ENCODE measurements at regions not wholly inside any gene's neighbourhood (a gene's known extent, or its start where the extent isn't known, plus 50 kb on each side); places are given as distances from the start of the nearest gene placed in this dataset.
"Not testable (repeated sequence)": the region's sequence is repeated elsewhere in the genome, so short reads cannot be mapped to it uniquely, and the experiment has no call there.

GRCh38 chr1:29591601-29592260 lies 355.4 kb downstream of the PTPRU start:
- Histone ChIP-seq H3K4me3 (ENCODE audit: low read depth, low read length) (no peak overlapping the region), H3K36me3 (ENCODE audit: control insufficient read depth, insufficient read depth, low read length) (no peaks in the 10 kb centered on the region), H3K27ac (ENCODE audit: insufficient read depth, low read length, poor library complexity, severe bottlenecking) (no peak overlapping the region), H3K4me1 (ENCODE audit: control insufficient read depth, insufficient read depth, low read length, poor library complexity, severe bottlenecking) (no peaks in the 10 kb centered on the region), H3K27me3 (ENCODE audit: control insufficient read depth, insufficient read depth, low read length) (no peaks in the 10 kb centered on the region), H3K9me3 (ENCODE audit: control insufficient read depth in 2 of 2, low read length in 2 of 2) (no peaks in the 10 kb centered on the region)
- Mint-ChIP-seq H3K9me3 (peaks cover 0 to 6% (median 0%) of the 10 kb centered on the region in 7 donors), H3K4me3 (no peak overlapping the region), H3K36me3 (no peaks in the 10 kb centered on the region), H3K27ac (no peak overlapping the region), H3K27me3 (peaks cover 5% of the 10 kb centered on the region), H3K4me1 (no peaks in the 10 kb centered on the region)
- DNase-seq = no peak
- no peak for ATAC-seq (ENCODE audit: low read depth in 2 of 2)

- H3K9me3 Mint-ChIP-seq = peaks cover 0 to 6% (median 0%) of the 10 kb centered on the region in 7 donors
- H3K9me3 ChIP-seq (ENCODE audit: control insufficient read depth in 2 of 2, low read length in 2 of 2) = no peaks in the 10 kb centered on the region
These were observed 354.6 kb downstream of the PTPRU start for GRCh38 chr1:29590583-29591565.

DNA sequence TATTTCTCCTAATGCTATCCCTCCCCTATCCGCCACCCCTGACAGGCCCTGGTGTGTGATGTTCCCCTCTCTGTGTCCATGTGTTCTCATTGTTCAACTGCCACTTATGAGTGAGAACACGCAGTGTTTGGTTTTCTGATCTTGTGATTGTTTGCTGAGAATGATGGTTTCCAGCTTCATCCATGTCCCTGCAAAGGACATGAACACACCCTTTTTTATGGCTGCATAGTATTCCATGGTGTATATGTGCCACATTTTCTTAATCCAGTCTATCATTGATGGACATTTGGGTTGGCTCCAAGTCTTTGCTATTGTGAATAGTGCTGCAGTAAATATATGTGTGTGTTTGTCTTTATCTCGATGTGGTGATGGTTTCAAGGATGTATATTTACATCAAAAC lies 353.4 kb downstream of the PTPRU start:
- H3K4me1 Mint-ChIP-seq; ATAC-seq (ENCODE audit: low read depth in 2 of 2); H3K9me3 Mint-ChIP-seq; H3K4me3 ChIP-seq (ENCODE audit: low read depth, low read length); H3K36me3 Mint-ChIP-seq; H3K27ac Mint-ChIP-seq; H3K27me3 ChIP-seq (ENCODE audit: control insufficient read depth, insufficient read depth, low read length); H3K27me3 Mint-ChIP-seq; H3K27ac ChIP-seq (ENCODE audit: insufficient read depth, low read length, poor library complexity, severe bottlenecking); H3K4me3 Mint-ChIP-seq; H3K9me3 ChIP-seq (ENCODE audit: control insufficient read depth in 2 of 2, low read length in 2 of 2); DNase-seq; H3K36me3 ChIP-seq (ENCODE audit: control insufficient read depth, insufficient read depth, low read length); H3K4me1 ChIP-seq (ENCODE audit: control insufficient read depth, insufficient read depth, low read length, poor library complexity, severe bottlenecking): not testable (repeated sequence)

More at GRCh38 chr1:29590583-29591565, 354.6 kb downstream of the PTPRU start:
- no peak overlapping the region for H3K4me3 ChIP-seq (ENCODE audit: low read depth, low read length)
- DNase-seq (no peak), ATAC-seq (ENCODE audit: low read depth in 2 of 2) (no peak)
- no peaks in the 10 kb centered on the region for H3K27me3 ChIP-seq (ENCODE audit: control insufficient read depth, insufficient read depth, low read length)
- H3K4me1 ChIP-seq (ENCODE audit: control insufficient read depth, insufficient read depth, low read length, poor library complexity, severe bottlenecking) = no peaks in the 10 kb centered on the region
- Mint-ChIP-seq H3K4me3 (no peak overlapping the region), H3K27me3 (peaks cover 9% of the 10 kb centered on the region), H3K4me1 (no peaks in the 10 kb centered on the region), H3K36me3 (no peaks in the 10 kb centered on the region), H3K27ac (no peak overlapping the region)
- no peak overlapping the region for H3K27ac ChIP-seq (ENCODE audit: insufficient read depth, low read length, poor library complexity, severe bottlenecking)
- no peaks in the 10 kb centered on the region for H3K36me3 ChIP-seq (ENCODE audit: control insufficient read depth, insufficient read depth, low read length)

- no peak overlapping the region for H3K4me3 Mint-ChIP-seq
- ATAC-seq (ENCODE audit: low read depth in 2 of 2) = no peak
These were observed 350.8 kb downstream of the PTPRU start for GRCh38 chr1:29586991-29587745.

DNA sequence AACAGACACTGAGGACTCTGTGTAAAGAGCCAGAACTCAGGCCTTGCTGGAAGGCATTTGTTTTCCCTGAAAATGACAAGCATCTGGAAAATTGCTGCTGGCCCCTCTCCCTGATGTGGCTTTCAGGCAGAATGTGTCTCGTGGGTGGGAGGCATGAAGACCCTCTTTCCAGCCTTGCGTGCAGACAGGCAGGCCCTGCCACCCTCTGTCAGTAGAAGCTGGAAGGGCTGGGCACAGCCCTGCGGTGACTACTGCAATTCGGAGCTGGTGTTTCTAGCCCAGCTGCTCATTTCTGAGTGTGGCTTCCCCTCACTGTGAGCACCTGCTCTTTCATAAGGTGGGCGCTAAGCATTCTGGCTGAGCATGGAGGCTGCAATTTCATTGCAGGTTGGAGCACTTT lies 349.9 kb downstream of the PTPRU start:
- no peak for ATAC-seq (ENCODE audit: low read depth in 2 of 2)
- H3K4me3 Mint-ChIP-seq = no peak overlapping the region
- no peaks in the 10 kb centered on the region for H3K36me3 Mint-ChIP-seq
- no peaks in the 10 kb centered on the region for H3K4me1 Mint-ChIP-seq
- peaks cover 9% of the 10 kb centered on the region for H3K27me3 Mint-ChIP-seq
- no peak overlapping the region for H3K4me3 ChIP-seq (ENCODE audit: low read depth, low read length)
- no peaks in the 10 kb centered on the region for H3K36me3 ChIP-seq (ENCODE audit: control insufficient read depth, insufficient read depth, low read length)
- H3K27me3 ChIP-seq (ENCODE audit: control insufficient read depth, insufficient read depth, low read length) = no peaks in the 10 kb centered on the region
- H3K9me3 ChIP-seq (ENCODE audit: control insufficient read depth in 2 of 2, low read length in 2 of 2) = no peaks in the 10 kb centered on the region
- H3K4me1 ChIP-seq (ENCODE audit: control insufficient read depth, insufficient read depth, low read length, poor library complexity, severe bottlenecking) = no peaks in the 10 kb centered on the region
- H3K9me3 Mint-ChIP-seq = peaks cover 0 to 7% (median 0%) of the 10 kb centered on the region in 7 donors
- DNase-seq = no peak
- H3K27ac Mint-ChIP-seq = no peak overlapping the region
- no peak overlapping the region for H3K27ac ChIP-seq (ENCODE audit: insufficient read depth, low read length, poor library complexity, severe bottlenecking)

More at GRCh38 chr1:29586991-29587745, 350.8 kb downstream of the PTPRU start:
- Mint-ChIP-seq H3K27ac (no peak overlapping the region), H3K36me3 (no peaks in the 10 kb centered on the region), H3K27me3 (peaks cover 9% of the 10 kb centered on the region), H3K9me3 (peaks cover 0 to 7% (median 0%) of the 10 kb centered on the region in 7 donors), H3K4me1 (no peaks in the 10 kb centered on the region)
- no peak for DNase-seq
- Histone ChIP-seq H3K4me1 (ENCODE audit: control insufficient read depth, insufficient read depth, low read length, poor library complexity, severe bottlenecking) (no peaks in the 10 kb centered on the region), H3K9me3 (ENCODE audit: control insufficient read depth in 2 of 2, low read length in 2 of 2) (no peaks in the 10 kb centered on the region), H3K36me3 (ENCODE audit: control insufficient read depth, insufficient read depth, low read length) (no peaks in the 10 kb centered on the region), H3K27me3 (ENCODE audit: control insufficient read depth, insufficient read depth, low read length) (no peaks in the 10 kb centered on the region), H3K4me3 (ENCODE audit: low read depth, low read length) (no peak overlapping the region), H3K27ac (ENCODE audit: insufficient read depth, low read length, poor library complexity, severe bottlenecking) (no peak overlapping the region)

DNA sequence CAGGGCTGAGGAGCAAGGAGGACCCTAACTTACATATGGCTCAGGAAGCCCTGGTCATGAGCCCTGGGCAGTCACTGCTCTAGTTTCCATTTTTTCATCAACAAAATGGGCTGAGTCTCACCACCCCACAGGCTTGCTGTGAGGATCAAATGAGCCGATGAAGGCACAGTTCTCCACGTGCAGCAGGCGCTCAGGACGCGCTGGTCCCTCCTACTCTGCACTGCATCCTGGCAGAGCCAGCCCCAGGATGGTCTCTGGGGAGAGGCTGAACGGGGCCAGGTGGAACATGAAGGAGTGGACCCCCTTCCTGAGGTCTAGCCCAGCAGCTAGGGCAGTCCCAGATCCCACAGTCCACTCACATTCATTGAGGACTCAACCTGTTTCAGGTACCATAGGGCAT lies 349.3 kb downstream of the PTPRU start:
- H3K9me3 Mint-ChIP-seq = peaks cover 0 to 7% (median 0%) of the 10 kb centered on the region in 7 donors
- H3K4me3 Mint-ChIP-seq = no peak overlapping the region
- ATAC-seq (ENCODE audit: low read depth in 2 of 2) (no peak), DNase-seq (no peak)
- peaks cover 9% of the 10 kb centered on the region for H3K27me3 Mint-ChIP-seq
- no peaks in the 10 kb centered on the region for H3K36me3 Mint-ChIP-seq
- Histone ChIP-seq H3K27me3 (ENCODE audit: control insufficient read depth, insufficient read depth, low read length) (no peaks in the 10 kb centered on the region), H3K4me1 (ENCODE audit: control insufficient read depth, insufficient read depth, low read length, poor library complexity, severe bottlenecking) (no peaks in the 10 kb centered on the region), H3K36me3 (ENCODE audit: control insufficient read depth, insufficient read depth, low read length) (no peaks in the 10 kb centered on the region), H3K9me3 (ENCODE audit: control insufficient read depth in 2 of 2, low read length in 2 of 2) (no peaks in the 10 kb centered on the region), H3K4me3 (ENCODE audit: low read depth, low read length) (no peak overlapping the region), H3K27ac (ENCODE audit: insufficient read depth, low read length, poor library complexity, severe bottlenecking) (no peak overlapping the region)
- H3K27ac Mint-ChIP-seq = no peak overlapping the region
- H3K4me1 Mint-ChIP-seq = no peaks in the 10 kb centered on the region

DNA sequence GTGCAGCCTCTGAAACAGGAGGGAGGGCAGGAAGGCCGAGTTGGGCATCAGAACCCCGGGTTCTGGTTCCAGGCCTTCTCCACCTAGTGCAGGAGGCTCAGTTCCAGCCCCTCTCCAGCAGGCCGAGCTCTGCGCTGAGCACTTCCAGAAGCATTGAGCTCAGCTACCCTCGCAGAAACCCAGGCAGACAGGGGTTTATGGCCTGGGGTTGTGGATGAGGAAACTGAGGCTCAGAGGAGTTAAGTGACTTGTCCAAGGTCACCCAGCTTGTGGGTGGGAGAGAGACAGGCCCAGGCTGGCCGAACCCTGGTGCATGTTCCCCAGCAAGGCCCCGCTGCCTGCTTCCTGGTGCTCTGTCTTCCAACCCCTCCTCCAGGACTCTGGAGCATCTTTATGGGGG lies 348.9 kb downstream of the PTPRU start:
- DNase-seq (no peak), ATAC-seq (ENCODE audit: low read depth in 2 of 2) (no peak)
- Histone ChIP-seq H3K27ac (ENCODE audit: insufficient read depth, low read length, poor library complexity, severe bottlenecking) (no peak overlapping the region), H3K36me3 (ENCODE audit: control insufficient read depth, insufficient read depth, low read length) (no peaks in the 10 kb centered on the region), H3K4me1 (ENCODE audit: control insufficient read depth, insufficient read depth, low read length, poor library complexity, severe bottlenecking) (no peaks in the 10 kb centered on the region), H3K27me3 (ENCODE audit: control insufficient read depth, insufficient read depth, low read length) (no peaks in the 10 kb centered on the region), H3K4me3 (ENCODE audit: low read depth, low read length) (no peak overlapping the region), H3K9me3 (ENCODE audit: control insufficient read depth in 2 of 2, low read length in 2 of 2) (no peaks in the 10 kb centered on the region)
- peaks cover 0 to 7% (median 0%) of the 10 kb centered on the region in 7 donors for H3K9me3 Mint-ChIP-seq
- H3K27ac Mint-ChIP-seq = no peak overlapping the region
- H3K4me1 Mint-ChIP-seq = no peaks in the 10 kb centered on the region
- H3K36me3 Mint-ChIP-seq = no peaks in the 10 kb centered on the region
- H3K4me3 Mint-ChIP-seq = no peak overlapping the region
- peaks cover 9% of the 10 kb centered on the region for H3K27me3 Mint-ChIP-seq
